H1 (cell line): ENCODE measurements at regions not wholly inside any gene's neighbourhood (a gene's known extent, or its start where the extent isn't known, plus 50 kb on each side); places are given as distances from the start of the nearest gene placed in this dataset.
"Not testable (repeated sequence)": the region's sequence is repeated elsewhere in the genome, so short reads cannot be mapped to it uniquely, and the experiment has no call there.

Source experiments
- CTCF ChIA-PET: fragments of 300-600 bp; sonication (Branson Sonifier 250); formaldehyde crosslinking; loops from one replicate; lab custom pipeline; 2021; ENCODE audit not compliant: partially characterized antibody; lab: Charles Lee
- POLR2A ChIA-PET: fragments of 300-600 bp; sonication (Branson Sonifier 250); formaldehyde crosslinking; loops from one replicate; lab custom pipeline; 2021; ENCODE audit warnings: inconsistent platforms; ENCODE audit not compliant: partially characterized antibody; lab: Charles Lee
- DNase-seq, 2 experiments: peaks; one replicate each; pipeline versions ENCODE4 v3.0.0 to v3.0.0-alpha.2; 2010 to 2022; ENCODE audit warnings: low spot score in 2 of 2, low read depth in 1 of 2, mixed read lengths in 1 of 2
- FAIRE-seq: peaks from 2 replicates; lab custom pipeline; 2011; peaks lifted over from hg19 to GRCh38; lab: Jason Lieb, UNC
- H2AFZ ChIP-seq: 2 replicates; pipeline ENCODE4 v1.8.1; 2012; ENCODE audit warnings: low read length, inconsistent platforms
- H2AK5ac ChIP-seq: 2 replicates; pipeline ENCODE4 v1.6.1; 2013; ENCODE audit warnings: low read depth, low read length
- H2BK120ac ChIP-seq: replicated peaks from 2 replicates; pipeline ENCODE3; 2013; ENCODE audit warnings: low read depth, low read length, inconsistent platforms
- H2BK12ac ChIP-seq: 2 replicates; pipeline ENCODE4 v1.6.1; 2013; ENCODE audit warnings: low read depth, low read length
- H2BK15ac ChIP-seq: 2 replicates; pipeline ENCODE4 v1.6.1; 2013; ENCODE audit warnings: low read length
- H2BK20ac ChIP-seq: 2 replicates; pipeline ENCODE4 v1.6.1; 2013; ENCODE audit warnings: low read length
- H2BK5ac ChIP-seq: 2 replicates; pipeline ENCODE4 v1.6.1; 2013; ENCODE audit warnings: low read depth, low read length
- H3K14ac ChIP-seq: 2 replicates; pipeline ENCODE4 v1.6.1; 2013; ENCODE audit warnings: inconsistent platforms; ENCODE audit not compliant: insufficient read length
- H3K18ac ChIP-seq: 2 replicates; pipeline ENCODE4 v1.6.1; 2013; ENCODE audit warnings: low read length; ENCODE audit errors: extremely low read depth
- H3K23ac ChIP-seq: 2 replicates; pipeline ENCODE4 v1.6.1; 2013; ENCODE audit warnings: inconsistent platforms; ENCODE audit not compliant: insufficient read length
- H3K23me2 ChIP-seq: 2 replicates; pipeline ENCODE4 v1.6.1; 2013; ENCODE audit warnings: low read depth, low read length
- H3K27ac ChIP-seq: 2 replicates; pipeline ENCODE4 v1.6.1; 2011; ENCODE audit warnings: low read depth, low read length, inconsistent platforms
- H3K27me3 ChIP-seq, 4 experiments: replicated peaks in 1 of 4; 1 replicate in 1 of 4; 2 replicates in 3 of 4; pipeline versions ENCODE4 v1.6.1 to v1.8.1; 2011 to 2013; ENCODE audit warnings: low read length in 3 of 4, mild to moderate bottlenecking in 3 of 4, inconsistent platforms in 2 of 4, mixed read lengths in 2 of 4, moderate library complexity in 1 of 4; ENCODE audit not compliant: control insufficient read depth in 3 of 4, insufficient read depth in 3 of 4; ENCODE audit errors: extremely low read depth in 1 of 4
- H3K36me3 ChIP-seq, 4 experiments: 2 replicates each; pipeline versions ENCODE4 v1.6.1 to v1.8.1; 2011 to 2013; ENCODE audit warnings: mild to moderate bottlenecking in 4 of 4, low read length in 3 of 4, moderate library complexity in 2 of 4, control low read depth in 1 of 4, inconsistent platforms in 1 of 4; ENCODE audit not compliant: insufficient read depth in 4 of 4, control insufficient read depth in 2 of 4
- H3K4ac ChIP-seq: replicated peaks from 2 replicates; pipeline ENCODE3; 2013; ENCODE audit warnings: low read length, low read depth, mixed read lengths, inconsistent platforms; ENCODE audit not compliant: insufficient read length
- H3K4me1 ChIP-seq, 4 experiments: replicated peaks in 1 of 4; 1 replicate in 1 of 4; 2 replicates in 3 of 4; pipeline versions ENCODE4 v1.6.1 to v1.8.1; 2011 to 2013; ENCODE audit warnings: low read length in 3 of 4, inconsistent platforms in 2 of 4, mixed read lengths in 1 of 4; ENCODE audit not compliant: insufficient read depth in 4 of 4, control insufficient read depth in 3 of 4
- H3K4me2 ChIP-seq, 2 experiments: 2 replicates each; pipeline versions ENCODE4 v1.6.1 to v1.8.1; 2011 to 2013; ENCODE audit warnings: low read depth in 2 of 2, low read length in 2 of 2, control low read depth in 1 of 2, inconsistent platforms in 1 of 2, mild to moderate bottlenecking in 1 of 2; ENCODE audit not compliant: insufficient read depth in 1 of 2
- H3K4me3 ChIP-seq, 4 experiments: fragments of 200-600, 300-600 bp in 1 of 4; sonication (generic), shearing (Covaris generic), sonication (Bioruptor Twin) in 1 of 4; 2 replicates each; pipeline versions ENCODE4 v1.5.1 to v1.8.1; 2011 to 2016; ENCODE audit warnings: low read length in 4 of 4, low read depth in 3 of 4, control low read depth in 2 of 4, inconsistent platforms in 2 of 4, mild to moderate bottlenecking in 2 of 4, mixed read lengths in 1 of 4, moderate library complexity in 1 of 4; ENCODE audit not compliant: insufficient read depth in 2 of 4; ENCODE audit errors: extremely low read depth in 1 of 4
- H3K56ac ChIP-seq: replicated peaks from 2 replicates; pipeline ENCODE3; 2013; ENCODE audit warnings: low read depth, mild to moderate bottlenecking, mixed read lengths, low read length, inconsistent platforms; ENCODE audit not compliant: insufficient read length
- H3K79me1 ChIP-seq: 2 replicates; pipeline ENCODE4 v1.6.1; 2013; ENCODE audit warnings: low read depth, low read length, control low read depth
- H3K79me2 ChIP-seq, 2 experiments: 2 replicates each; pipeline versions ENCODE4 v1.6.1 to v1.8.1; 2012 to 2013; ENCODE audit warnings: low read length in 2 of 2, mild to moderate bottlenecking in 2 of 2, inconsistent platforms in 1 of 2; ENCODE audit not compliant: insufficient read depth in 2 of 2, control insufficient read depth in 1 of 2
- H3K9ac ChIP-seq, 4 experiments: replicated peaks in 1 of 4; 1 replicate in 1 of 4; 2 replicates in 3 of 4; pipeline versions ENCODE4 v1.6.1 to v1.8.1; 2011 to 2013; ENCODE audit warnings: low read depth in 3 of 4, low read length in 3 of 4, control low read depth in 2 of 4, mild to moderate bottlenecking in 2 of 4, moderate library complexity in 2 of 4, inconsistent platforms in 1 of 4; ENCODE audit errors: extremely low read depth in 1 of 4
- H3K9me3 ChIP-seq, 2 experiments: 2 replicates each; pipeline versions ENCODE4 v1.6.1 to v1.8.1; 2012 to 2013; ENCODE audit warnings: mild to moderate bottlenecking in 2 of 2, moderate library complexity in 2 of 2, control low read depth in 1 of 2, inconsistent platforms in 1 of 2, low read depth in 1 of 2, low read length in 1 of 2, mixed read lengths in 1 of 2; ENCODE audit not compliant: insufficient read depth in 2 of 2
- H4K20me1 ChIP-seq, 2 experiments: replicated peaks in 1 of 2; 2 replicates each; pipeline versions ENCODE3 to v1.8.1; 2011 to 2013; ENCODE audit warnings: inconsistent platforms in 2 of 2, low read length in 2 of 2, mild to moderate bottlenecking in 1 of 2; ENCODE audit not compliant: insufficient read depth in 2 of 2, control insufficient read depth in 1 of 2
- H4K5ac ChIP-seq: 2 replicates; pipeline ENCODE4 v1.6.1; 2013; ENCODE audit warnings: low read length, low read depth, mixed read lengths, inconsistent platforms; ENCODE audit not compliant: insufficient read length
- H4K8ac ChIP-seq: 2 replicates; pipeline ENCODE4 v1.8.0; 2013; ENCODE audit warnings: mild to moderate bottlenecking, moderate library complexity, low read length, inconsistent platforms; ENCODE audit not compliant: insufficient read depth; ENCODE audit errors: extremely low read depth
- H4K91ac ChIP-seq: replicated peaks from 2 replicates; pipeline ENCODE3; 2013; ENCODE audit warnings: low read length, mixed read lengths, inconsistent platforms; ENCODE audit not compliant: insufficient read length
- EP300 ChIP-seq, 2 experiments: IDR thresholded peaks; 1 replicate in 1 of 2; 2 replicates in 1 of 2; pipeline ENCODE4 v1.6.1; 2011 to 2012; ENCODE audit warnings: low read depth in 2 of 2, low read length in 2 of 2, mild to moderate bottlenecking in 2 of 2, borderline replicate concordance in 1 of 2, inconsistent platforms in 1 of 2, moderate library complexity in 1 of 2
- HDAC6 ChIP-seq: IDR thresholded peaks from one replicate; pipeline ENCODE4 v1.7.1; 2012; ENCODE audit warnings: low read depth, mild to moderate bottlenecking, inconsistent platforms, low read length, moderate library complexity
- NRF1 ChIP-seq: IDR thresholded peaks from 2 replicates; pipeline ENCODE4 v1.6.1; 2011; ENCODE audit warnings: mild to moderate bottlenecking, low read depth, low read length, improper control_type of control experiment
- SAP30 ChIP-seq: fragments of 300-600 bp; sonication (generic); IDR thresholded peaks from 2 replicates; pipeline ENCODE4 v1.7.1; 2012; ENCODE audit warnings: low read length, moderate library complexity, mild to moderate bottlenecking, inconsistent platforms; ENCODE audit not compliant: insufficient read depth, insufficient replicate concordance
- WGBS, 2 experiments: shearing (Covaris generic) in 1 of 2; methylation state at CpG; one replicate each; pipeline versions ENCODE4 v1.1.6 to v1.1.7; 2013 to 2015; ENCODE audit warnings: low lambda C conversion rate in 2 of 2, mixed read lengths in 2 of 2, inconsistent platforms in 1 of 2, low coverage in 1 of 2, missing lambda C conversion rate in 1 of 2; ENCODE audit not compliant: insufficient replicate concordance in 2 of 2, insufficient coverage in 1 of 2, insufficient read length in 1 of 2; ENCODE audit errors: extremely low coverage in 1 of 2, missing lambda C conversion rate in 1 of 2; 5-methylcytosine and 5-hydroxymethylcytosine counted together

GRCh38 chr22:35486116-35486631 is 54.5 kb upstream of the RASD2 start (continued):
- no peak for TF ChIP-seq HDAC6
- no peak for TF ChIP-seq EP300 (IDR thresholded peaks at IDR 0.05; ENCODE audit: borderline replicate concordance in 1 of 2, low read depth in 2 of 2, low read length in 2 of 2)
- TF ChIP-seq NRF1: no peak
- no peak for TF ChIP-seq SAP30

GRCh38 chr22:35487623-35488022 is 53.0 kb upstream of the RASD2 start:
- H4K8ac ChIP-seq, H3K14ac ChIP-seq, H2BK15ac ChIP-seq, H3K79me2 ChIP-seq, H3K9me3 ChIP-seq, H3K9ac ChIP-seq, H2BK120ac ChIP-seq, H2AFZ ChIP-seq, H3K27ac ChIP-seq, H2BK12ac ChIP-seq, H4K5ac ChIP-seq, H3K79me1 ChIP-seq, FAIRE-seq, H4K20me1 ChIP-seq, H2BK20ac ChIP-seq, H3K23me2 ChIP-seq, DNase-seq, H4K91ac ChIP-seq, H3K4me3 ChIP-seq, H2BK5ac ChIP-seq, H3K27me3 ChIP-seq, H3K4me1 ChIP-seq, H3K4me2 ChIP-seq, H3K36me3 ChIP-seq, H3K18ac ChIP-seq, H3K23ac ChIP-seq, H3K4ac ChIP-seq, H3K56ac ChIP-seq, H2AK5ac ChIP-seq: not testable (repeated sequence)
- WGBS, 2 experiments: 89% methylated on average over 1 of the region's 1 CpG; no CpG with 5 or more reads in 1 of the 2 experiments
- CTCF ChIA-PET: interaction anchor here (0.8 kb wide), 1 partner anchor 56 kb away, joined by 4 read pairs; no protein-coding TSS in a partner anchor
- POLR2A ChIA-PET: interaction anchor here (1.1 kb wide), 1 partner anchor 10 kb away, joined by 3 read pairs; no protein-coding TSS in a partner anchor
